ENCODE measurements at regions not wholly inside any gene's neighbourhood (a gene's known extent, or its start where the extent isn't known, plus 50 kb on each side); places are given as distances from the start of the nearest gene placed in this dataset.

- TF ChIP-seq CTCF (IDR thresholded peaks at IDR 0.05) (no peak), POLR2A (IDR thresholded peaks at IDR 0.05) (no peak)
These were observed 188.0 kb upstream of the PARD3B start for GRCh38 chr2:204357286-204357685.
